Right lobe of liver (tissue), 6 donors: ENCODE measurements at regions not wholly inside any gene's neighbourhood (a gene's known extent, or its start where the extent isn't known, plus 50 kb on each side); places are given as distances from the start of the nearest gene placed in this dataset.

Experiments
- ATAC-seq, 4 donors: fragments of 200-7000 bp; cut with Tn5 transposase; one replicate each; pipeline ENCODE4 v1.9.1; 2020; ENCODE audit warnings: mild to moderate bottlenecking in 4 of 4, moderate library complexity in 4 of 4
- DNase-seq, 3 donors: peaks; one replicate each; pipeline ENCODE4 v3.0.0-alpha.2; 2020
- H3K27ac ChIP-seq, 3 donors: fragments of 200-600 bp; one replicate each; pipeline ENCODE4 v1.8.0; 2022
- H3K27me3 ChIP-seq, 2 donors: fragments of 200-600 bp; one replicate each; pipeline ENCODE4 v1.8.0; 2022
- H3K36me3 ChIP-seq, 4 donors: fragments of 200-600 bp; sonication (generic) in 1 of 4; one replicate each; pipeline versions ENCODE4 v1.5.1 to v1.8.0; 2017 to 2022; ENCODE audit warnings: control low read depth in 1 of 4
- H3K4me1 ChIP-seq, 4 donors: fragments of 200-600 bp; sonication (generic) in 1 of 4; one replicate each; pipeline versions ENCODE4 v1.5.1 to v1.8.0; 2017 to 2022; ENCODE audit warnings: control low read depth in 1 of 4
- H3K4me3 ChIP-seq, 3 donors: fragments of 200-600 bp; one replicate each; pipeline ENCODE4 v1.8.0; 2022
- H3K9me3 ChIP-seq, 4 donors: fragments of 200-600 bp; sonication (generic) in 1 of 4; one replicate each; pipeline versions ENCODE4 v1.5.1 to v1.8.0; 2017 to 2022; ENCODE audit warnings: control low read depth in 1 of 4
- POLR2A ChIP-seq: fragments of 450-650 bp; IDR thresholded peaks from one replicate; pipeline ENCODE4 v1.6.1; 2017; ENCODE audit warnings: antibody characterized with exemption, mild to moderate bottlenecking
- WGBS: methylation state at CpG from one replicate; pipeline ENCODE4 v1.1.6; 2018; ENCODE audit warnings: low coverage, low lambda C conversion rate; ENCODE audit not compliant: insufficient coverage; ENCODE audit errors: missing lambda C conversion rate; 5-methylcytosine and 5-hydroxymethylcytosine counted together
- intact Hi-C, 2 donors: fragments of 100-400 bp; cut with DNase I; formaldehyde crosslinking; loops; one replicate each; pipeline versions ENCODE4 v1.11.2 to v1.14.1; 2022
- TF ChIP-seq, protein P1 (sequence below), 4 donors: fragments of 200-600 bp in 3 of 4; fragments of 450-650 bp in 1 of 4; IDR thresholded peaks; one replicate each; pipeline versions ENCODE4 v1.5.1 to v1.8.0; 2016 to 2022; ENCODE audit warnings: antibody characterized with exemption in 4 of 4, mild to moderate bottlenecking in 2 of 4
- donor health status: DM: no; HTN: yes; CAD: no.
- donor health status: DM: no; HTN: no; CAD: no.
- donor health status: DM: no; HTN: no; CAD: no.
- donor health status: DM: no; HTN: yes; CAD: no.
- donor health status: DM: no; HTN: yes; CAD: no.

DNA sequence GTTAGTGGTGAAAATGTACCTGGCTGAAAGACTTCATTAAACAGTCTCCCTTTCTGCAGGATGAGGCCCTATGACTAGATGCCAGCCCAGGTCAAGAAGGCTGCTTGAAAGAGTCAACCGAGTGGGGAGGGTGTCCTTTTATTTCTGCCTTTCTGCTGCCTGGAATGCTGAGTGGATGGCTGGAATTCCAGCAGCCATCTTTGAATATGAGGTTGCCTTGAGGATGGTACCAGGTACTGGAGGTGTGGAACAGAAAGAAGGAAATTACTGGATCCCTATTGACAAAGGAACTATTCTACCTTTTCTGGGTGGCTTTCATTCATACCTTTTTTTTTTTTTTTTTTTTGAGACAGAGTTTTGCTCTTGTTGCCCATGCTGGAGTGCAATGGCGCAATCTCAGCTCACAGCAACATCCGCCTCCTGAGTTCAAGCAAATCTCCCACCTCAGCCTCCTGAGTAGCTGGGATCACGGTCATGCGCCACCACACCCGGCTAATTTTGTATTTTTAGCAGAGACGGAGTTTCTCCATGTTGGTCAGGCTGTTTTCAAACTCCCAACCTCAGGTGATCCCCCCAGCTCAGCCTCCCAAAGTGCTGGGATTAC, 89.5 kb upstream of the SLC22A11 start:
- H3K27ac ChIP-seq: no peak overlapping the region
- no peak for DNase-seq
- WGBS: 81% methylated on average over 6 of the region's 7 CpGs
- no peak overlapping the region for H3K4me3 ChIP-seq
- intact Hi-C loops: no loop called here
- no peaks in the 10 kb centered on the region for H3K4me1 ChIP-seq
- no peaks in the 10 kb centered on the region for H3K9me3 ChIP-seq
- TF ChIP-seq, protein P1, sequence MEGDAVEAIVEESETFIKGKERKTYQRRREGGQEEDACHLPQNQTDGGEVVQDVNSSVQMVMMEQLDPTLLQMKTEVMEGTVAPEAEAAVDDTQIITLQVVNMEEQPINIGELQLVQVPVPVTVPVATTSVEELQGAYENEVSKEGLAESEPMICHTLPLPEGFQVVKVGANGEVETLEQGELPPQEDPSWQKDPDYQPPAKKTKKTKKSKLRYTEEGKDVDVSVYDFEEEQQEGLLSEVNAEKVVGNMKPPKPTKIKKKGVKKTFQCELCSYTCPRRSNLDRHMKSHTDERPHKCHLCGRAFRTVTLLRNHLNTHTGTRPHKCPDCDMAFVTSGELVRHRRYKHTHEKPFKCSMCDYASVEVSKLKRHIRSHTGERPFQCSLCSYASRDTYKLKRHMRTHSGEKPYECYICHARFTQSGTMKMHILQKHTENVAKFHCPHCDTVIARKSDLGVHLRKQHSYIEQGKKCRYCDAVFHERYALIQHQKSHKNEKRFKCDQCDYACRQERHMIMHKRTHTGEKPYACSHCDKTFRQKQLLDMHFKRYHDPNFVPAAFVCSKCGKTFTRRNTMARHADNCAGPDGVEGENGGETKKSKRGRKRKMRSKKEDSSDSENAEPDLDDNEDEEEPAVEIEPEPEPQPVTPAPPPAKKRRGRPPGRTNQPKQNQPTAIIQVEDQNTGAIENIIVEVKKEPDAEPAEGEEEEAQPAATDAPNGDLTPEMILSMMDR (IDR thresholded peaks at IDR 0.05): no peak
- H3K27me3 ChIP-seq: no peaks in the 10 kb centered on the region
- no peaks in the 10 kb centered on the region for H3K36me3 ChIP-seq
- no peak for ATAC-seq

DNA sequence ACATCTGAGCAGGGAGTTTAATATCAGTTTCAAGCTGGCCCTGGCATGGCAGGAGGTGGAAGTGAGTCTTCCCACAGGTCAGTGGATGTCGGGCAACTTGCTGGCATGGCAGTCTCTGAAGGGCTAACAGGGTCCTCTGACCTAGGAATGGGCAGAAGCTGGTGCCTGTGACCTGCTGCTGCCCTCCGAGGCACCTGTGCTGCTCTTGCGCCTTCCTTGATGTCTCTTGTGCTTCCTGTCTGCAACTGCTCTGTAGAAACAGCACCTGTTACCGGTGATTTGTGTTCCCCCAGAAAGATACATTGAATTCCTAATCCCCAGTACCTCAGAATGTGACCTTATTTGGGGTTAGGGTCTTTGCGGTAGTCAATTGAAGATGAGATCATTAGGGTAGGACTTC, 86.5 kb upstream of the SLC22A11 start:
- Histone ChIP-seq H3K4me1 (peaks cover 0 to 3% (median 0%) of the 10 kb centered on the region in 4 donors), H3K36me3 (no peaks in the 10 kb centered on the region), H3K9me3 (no peaks in the 10 kb centered on the region), H3K4me3 (no peak overlapping the region), H3K27me3 (no peaks in the 10 kb centered on the region), H3K27ac (no peak overlapping the region)
- 51% methylated on average over 3 of the region's 5 CpGs for WGBS
- no peak for TF ChIP-seq POLR2A
- TF ChIP-seq, protein P1 (IDR thresholded peaks at IDR 0.05): no peak
- intact Hi-C loops: no loop called here
- peak in 1 of 3 donors; percentile 9 for DNase-seq
- ATAC-seq: no peak

DNA sequence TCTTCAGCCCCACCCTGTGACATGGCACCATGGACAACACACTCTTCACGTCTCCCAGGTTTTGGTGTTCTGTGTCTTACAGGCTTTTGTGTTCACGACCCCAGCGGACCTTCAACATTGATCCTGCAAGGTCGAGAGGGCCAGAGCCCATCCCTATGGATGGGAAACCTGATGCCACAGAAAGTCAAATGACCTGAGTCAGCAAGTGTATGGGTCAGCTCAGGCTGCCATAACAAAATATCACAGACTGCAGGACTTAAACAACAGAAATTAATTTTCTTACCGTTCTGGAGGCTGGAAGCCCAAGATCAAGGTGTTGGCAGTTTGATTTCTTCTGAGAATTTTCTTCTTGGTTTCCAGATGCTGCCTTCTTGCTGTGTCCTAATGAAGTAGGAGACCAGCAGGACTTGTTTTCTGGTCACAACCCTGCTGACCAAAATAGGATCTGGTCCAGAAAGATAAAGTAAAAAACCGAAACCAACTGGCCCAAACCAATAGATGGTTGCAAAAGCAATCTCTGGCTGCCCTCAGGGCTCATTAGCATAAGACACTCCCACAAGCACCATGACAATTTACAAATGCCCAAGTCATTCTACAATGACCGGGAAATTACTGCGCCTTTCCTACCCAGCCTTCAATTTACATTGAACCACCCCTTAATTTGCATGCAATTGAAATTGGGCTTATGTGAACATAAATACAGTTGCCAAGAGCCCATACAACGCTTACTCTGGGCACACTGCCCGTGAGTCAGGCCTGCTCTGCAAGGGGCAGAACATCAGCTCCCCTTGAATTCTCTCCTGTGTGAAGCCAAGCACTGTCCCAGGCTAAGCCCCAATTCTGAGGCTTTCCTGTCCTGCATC, 82.9 kb upstream of the SLC22A11 start:
- no peak overlapping the region for H3K4me3 ChIP-seq
- H3K4me1 ChIP-seq: peaks cover 0 to 3% (median 0%) of the 10 kb centered on the region in 4 donors
- no peaks in the 10 kb centered on the region for H3K9me3 ChIP-seq
- no peak for TF ChIP-seq POLR2A
- TF ChIP-seq, protein P1 (IDR thresholded peaks at IDR 0.05): no peak
- H3K27me3 ChIP-seq: no peaks in the 10 kb centered on the region
- peak; percentile 81 to 90 (median 84) for ATAC-seq
- 46% methylated on average over 10 of the region's 10 CpGs for WGBS
- intact Hi-C loops: no loop called here
- no peaks in the 10 kb centered on the region for H3K36me3 ChIP-seq
- DNase-seq: peak in 1 of 3 donors; percentile 51
- no peak overlapping the region for H3K27ac ChIP-seq

- H3K27me3 ChIP-seq: no peaks in the 10 kb centered on the region
- peaks cover 0 to 3% (median 0%) of the 10 kb centered on the region in 4 donors for H3K4me1 ChIP-seq
- H3K27ac ChIP-seq: no peak overlapping the region
- H3K36me3 ChIP-seq: no peaks in the 10 kb centered on the region
- H3K9me3 ChIP-seq: no peaks in the 10 kb centered on the region
- DNase-seq (peak in 1 of 3 donors; percentile 17), ATAC-seq (no peak)
- 84% methylated on average over 11 of the region's 11 CpGs for whole genome bisulfite sequencing
- H3K4me3 ChIP-seq: no peak overlapping the region
- TF ChIP-seq, protein P1 (IDR thresholded peaks at IDR 0.05): no peak
- TF ChIP-seq POLR2A: no peak
- intact Hi-C loops: no loop called here
Measured at GRCh38 chr11:64474680-64475079, 81.1 kb upstream of the SLC22A11 start.
